Upper lobe of left lung (tissue), 6 donors: ENCODE measurements at regions not wholly inside any gene's neighbourhood (a gene's known extent, or its start where the extent isn't known, plus 50 kb on each side); places are given as distances from the start of the nearest gene placed in this dataset.

Experiments
- ATAC-seq, 2 donors: fragments of 200-7000 bp; cut with Tn5 transposase; one replicate each; pipeline ENCODE4 v1.9.1; 2022; ENCODE audit warnings: mild to moderate bottlenecking in 2 of 2, moderate library complexity in 2 of 2; ENCODE audit not compliant: low FRiP score in 2 of 2
- DNase-seq, 2 donors: peaks; one replicate each; pipeline ENCODE4 v3.0.0-alpha.2; 2019 to 2020
- H3K27ac ChIP-seq, 4 donors: fragments of 200-600 bp; sonication (generic); one replicate each; pipeline ENCODE4 v1.5.1; 2016 to 2019
- H3K27me3 ChIP-seq, 4 donors: fragments of 200-600 bp; sonication (generic); one replicate each; pipeline ENCODE4 v1.5.1; 2017 to 2019
- H3K36me3 ChIP-seq, 4 donors: fragments of 200-600 bp; sonication (generic); one replicate each; pipeline ENCODE4 v1.5.1; 2016 to 2019
- H3K4me1 ChIP-seq, 4 donors: fragments of 200-600 bp; sonication (generic); one replicate each; pipeline ENCODE4 v1.5.1; 2018 to 2019
- H3K4me3 ChIP-seq, 4 donors: fragments of 200-600 bp; sonication (generic); one replicate each; pipeline ENCODE4 v1.5.1; 2017 to 2019; ENCODE audit warnings: mild to moderate bottlenecking in 2 of 4, moderate library complexity in 1 of 4
- H3K9me3 ChIP-seq, 4 donors: fragments of 200-600 bp; sonication (generic); one replicate each; pipeline ENCODE4 v1.5.1; 2018 to 2019
- CTCF ChIP-seq, 6 experiments: fragments of 450-650 bp in 4 of 6; fragments of 200-600 bp in 2 of 6; sonication (generic) in 2 of 6; IDR thresholded peaks; one replicate each; pipeline ENCODE4 v1.5.1; 2016 to 2019; ENCODE audit warnings: antibody characterized with exemption in 6 of 6
- EP300 ChIP-seq, 4 donors: sonication (generic); formaldehyde crosslinking; IDR thresholded peaks; one replicate each; pipeline ENCODE4 v1.5.1; 2017; ENCODE audit warnings: antibody characterized with exemption in 4 of 4, control low read depth in 2 of 4
- POLR2A ChIP-seq, 4 donors: fragments of 450-650 bp; IDR thresholded peaks; one replicate each; pipeline ENCODE4 v1.5.1; 2016 to 2017; ENCODE audit warnings: antibody characterized with exemption in 4 of 4, mild to moderate bottlenecking in 2 of 4
- POLR2AphosphoS5 ChIP-seq, 2 donors: sonication (generic); formaldehyde crosslinking; IDR thresholded peaks; one replicate each; pipeline ENCODE4 v1.5.1; 2017; ENCODE audit warnings: antibody characterized with exemption in 2 of 2
- WGBS, 2 donors: methylation state at CpG; one replicate each; pipeline ENCODE4 v1.1.5; 2017 to 2018; 5-methylcytosine and 5-hydroxymethylcytosine counted together
- donor health status: DM: no; HTN: no; CAD: no; lungs with moderate emphysema.
- donor health status: DM: no; HTN: yes; CAD: no; lungs with severe emphysema.

DNA sequence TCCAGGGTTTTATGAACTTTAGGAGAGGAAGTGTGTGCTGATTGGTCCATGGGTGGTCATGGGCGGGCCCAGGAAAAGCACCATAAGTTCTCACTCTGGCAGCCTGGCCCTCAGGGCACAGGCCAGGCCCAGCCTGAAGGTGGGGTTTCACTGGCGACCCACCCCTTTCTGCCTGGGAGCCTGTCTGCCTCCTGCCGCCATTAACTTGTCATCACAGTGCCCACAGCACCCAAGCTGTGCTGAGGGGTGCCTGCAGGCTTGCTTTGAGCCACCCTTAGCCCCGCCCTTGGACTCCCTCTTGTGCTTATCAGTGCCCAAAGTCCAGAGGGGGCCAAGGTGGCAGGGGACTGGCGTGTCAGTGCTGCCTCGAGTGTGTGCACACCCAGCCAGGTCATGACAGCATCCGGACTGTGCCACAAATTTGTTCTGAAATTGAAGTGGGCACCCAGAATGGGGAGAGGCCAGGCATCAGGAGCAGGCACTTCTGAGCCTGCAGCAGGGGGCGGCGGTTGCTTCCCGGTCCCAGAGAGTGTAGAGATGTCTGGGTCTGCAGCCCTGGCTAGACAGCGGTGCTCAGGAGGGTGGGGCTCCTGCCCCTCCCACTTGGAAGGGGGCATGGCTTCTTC lies 455.6 kb downstream of the TMA16 start:
- Histone ChIP-seq H3K4me1 (no peaks in the 10 kb centered on the region), H3K36me3 (no peaks in the 10 kb centered on the region), H3K27me3 (no peaks in the 10 kb centered on the region), H3K9me3 (no peaks in the 10 kb centered on the region), H3K4me3 (no peak overlapping the region), H3K27ac (no peak overlapping the region)
- TF ChIP-seq POLR2AphosphoS5 (IDR thresholded peaks at IDR 0.05): no peak
- no peak for TF ChIP-seq POLR2A (IDR thresholded peaks at IDR 0.05)
- TF ChIP-seq EP300 (IDR thresholded peaks at IDR 0.05): no peak
- no peak for TF ChIP-seq CTCF (IDR thresholded peaks at IDR 0.05)
- DNase-seq (peak in 1 of 2 donors; percentile 47), ATAC-seq (peak; percentile 23 to 49)
- WGBS, 2 donors: 88 to 100% methylated on average over 1 to 10 of the region's 11 CpGs

DNA sequence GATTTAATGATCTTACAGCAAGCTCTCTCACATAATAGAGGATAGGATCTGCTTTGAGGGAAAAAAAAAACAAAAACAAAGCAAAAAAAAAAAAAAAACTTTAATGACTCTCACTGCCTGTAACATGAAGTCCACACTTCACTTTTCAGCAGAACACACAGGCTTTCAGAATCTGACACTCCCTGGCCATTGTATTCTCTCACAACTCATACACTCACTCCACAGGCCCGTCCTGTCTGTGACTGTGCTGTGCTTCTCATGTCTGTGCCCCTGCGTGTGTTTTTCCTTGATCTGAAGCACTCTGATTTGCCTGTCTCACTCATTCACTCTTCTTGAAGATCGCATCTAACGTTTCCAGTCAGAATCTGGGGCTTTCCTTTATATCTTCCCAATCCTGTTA lies 460.8 kb downstream of the TMA16 start:
- 72 to 73% methylated on average over 4 of the region's 4 CpGs for WGBS, 2 donors
- DNase-seq (no peak), ATAC-seq (no peak)
- TF ChIP-seq EP300 (IDR thresholded peaks at IDR 0.05) (no peak), POLR2AphosphoS5 (IDR thresholded peaks at IDR 0.05) (no peak), CTCF (IDR thresholded peaks at IDR 0.05) (no peak), POLR2A (IDR thresholded peaks at IDR 0.05) (no peak)
- H3K27me3 ChIP-seq: no peaks in the 10 kb centered on the region
- H3K9me3 ChIP-seq: no peaks in the 10 kb centered on the region
- H3K27ac ChIP-seq: no peak overlapping the region
- no peak overlapping the region for H3K4me3 ChIP-seq
- no peaks in the 10 kb centered on the region for H3K36me3 ChIP-seq
- no peaks in the 10 kb centered on the region for H3K4me1 ChIP-seq

DNA sequence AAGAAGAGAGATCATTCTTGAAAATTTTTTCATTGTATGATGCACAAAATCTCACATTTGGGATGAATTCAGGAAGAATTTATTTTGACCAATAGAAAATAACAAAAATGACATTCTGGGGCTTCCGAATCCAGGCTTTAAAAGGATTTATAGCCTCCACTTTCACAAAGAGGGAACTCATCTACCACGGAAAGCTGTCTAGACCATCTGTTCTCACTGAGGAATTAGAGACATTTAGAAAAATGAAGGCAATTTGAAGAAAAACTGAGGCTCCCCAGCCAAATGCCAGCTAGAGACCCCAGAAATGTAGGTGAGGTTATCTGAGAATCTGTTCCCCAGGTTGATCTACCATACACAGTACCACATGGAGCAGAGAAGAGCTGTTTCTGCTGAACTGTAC lies 464.3 kb downstream of the TMA16 start:
- Histone ChIP-seq H3K4me3 (no peak overlapping the region), H3K9me3 (no peaks in the 10 kb centered on the region), H3K36me3 (no peaks in the 10 kb centered on the region), H3K27me3 (no peaks in the 10 kb centered on the region), H3K4me1 (no peaks in the 10 kb centered on the region), H3K27ac (no peak overlapping the region)
- ATAC-seq: no peak
- TF ChIP-seq POLR2AphosphoS5 (IDR thresholded peaks at IDR 0.05): no peak
- TF ChIP-seq EP300 (IDR thresholded peaks at IDR 0.05): no peak
- TF ChIP-seq POLR2A (IDR thresholded peaks at IDR 0.05): no peak
- no peak for TF ChIP-seq CTCF (IDR thresholded peaks at IDR 0.05)
- no peak for DNase-seq
- WGBS, 2 donors: 72 to 77% methylated on average over 2 of the region's 2 CpGs

DNA sequence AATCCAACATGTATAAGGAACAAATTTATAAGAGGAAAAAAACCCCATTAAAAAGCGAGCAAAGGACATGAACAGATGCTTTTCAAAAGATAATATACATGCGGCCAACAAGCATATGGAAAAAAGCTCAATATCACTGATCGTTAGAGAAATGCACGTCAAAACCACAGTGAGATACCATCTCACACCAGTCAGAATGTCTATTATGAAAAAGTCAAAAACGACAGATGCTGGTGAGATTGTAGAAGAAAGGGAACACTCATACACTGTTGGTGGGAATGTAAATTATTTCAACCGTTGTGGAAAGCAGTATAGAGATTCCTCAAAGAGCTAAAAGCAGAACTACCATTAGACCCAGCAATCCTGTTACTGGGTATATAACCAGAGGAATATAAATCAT lies 465.4 kb downstream of the TMA16 start:
- ATAC-seq (no peak), DNase-seq (no peak)
- TF ChIP-seq POLR2A (IDR thresholded peaks at IDR 0.05) (no peak), CTCF (IDR thresholded peaks at IDR 0.05) (no peak), POLR2AphosphoS5 (IDR thresholded peaks at IDR 0.05) (no peak), EP300 (IDR thresholded peaks at IDR 0.05) (no peak)
- Histone ChIP-seq H3K27me3 (no peaks in the 10 kb centered on the region), H3K4me1 (no peaks in the 10 kb centered on the region), H3K4me3 (no peak overlapping the region), H3K27ac (no peak overlapping the region), H3K36me3 (no peaks in the 10 kb centered on the region), H3K9me3 (no peaks in the 10 kb centered on the region)
- WGBS, 2 donors: 69 to 79% methylated on average over 6 of the region's 6 CpGs

GRCh38 chr4:163966612-163967011 lies 472.1 kb downstream of the TMA16 start:
- Histone ChIP-seq H3K27ac (no peak overlapping the region), H3K27me3 (no peaks in the 10 kb centered on the region), H3K36me3 (no peaks in the 10 kb centered on the region), H3K4me1 (no peaks in the 10 kb centered on the region), H3K4me3 (no peak overlapping the region), H3K9me3 (no peaks in the 10 kb centered on the region)
- ATAC-seq (no peak), DNase-seq (no peak)
- WGBS, 2 donors: 10 to 13% methylated on average over 3 of the region's 3 CpGs
- no peak for TF ChIP-seq EP300 (IDR thresholded peaks at IDR 0.05)
- no peak for TF ChIP-seq POLR2A (IDR thresholded peaks at IDR 0.05)
- no peak for TF ChIP-seq POLR2AphosphoS5 (IDR thresholded peaks at IDR 0.05)
- no peak for TF ChIP-seq CTCF (IDR thresholded peaks at IDR 0.05)
